ENCODE measurements at regions not wholly inside any gene's neighbourhood (a gene's known extent, or its start where the extent isn't known, plus 50 kb on each side); places are given as distances from the start of the nearest gene placed in this dataset.
A peak's percentile ranks its signal among the peaks of the same experiment; 100 is the strongest.

DNA sequence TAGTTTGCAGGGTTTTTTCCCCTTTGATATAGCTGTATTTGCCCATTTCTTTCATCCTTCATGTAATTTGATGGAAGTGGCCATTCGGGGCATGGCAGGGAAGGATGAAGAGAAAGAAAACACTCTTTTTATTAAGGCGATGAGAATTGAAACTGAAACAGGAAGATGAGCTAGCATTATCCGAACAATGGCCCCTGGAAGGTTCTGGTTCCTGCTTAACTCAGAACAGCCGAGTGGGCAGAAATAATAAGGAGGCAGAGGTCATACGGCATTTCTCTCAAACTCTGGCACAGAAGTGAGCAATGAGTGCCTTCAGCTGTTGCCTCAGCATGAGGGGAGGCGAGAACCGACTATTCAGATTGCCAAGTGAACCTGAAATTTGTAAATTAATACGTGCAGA, 113.2 kb upstream of the MYO3A start:
- Histone ChIP-seq H3K27ac (ENCODE audit: low read depth, low read length) (no peak overlapping the region), H2AK5ac (ENCODE audit: low read depth, low read length) (no peak overlapping the region), H3K79me2 (ENCODE audit: control insufficient read depth in 1 of 2, insufficient read depth in 2 of 2, low read length in 2 of 2) (no peaks in the 10 kb centered on the region), H3K27me3 (replicated peaks in 1 of 4; ENCODE audit: control insufficient read depth in 3 of 4, extremely low read depth in 1 of 4, insufficient read depth in 3 of 4, low read length in 3 of 4) (no peaks in the 10 kb centered on the region), H4K91ac (replicated peaks; ENCODE audit: insufficient read length, low read length) (no peak overlapping the region), H2BK12ac (ENCODE audit: low read depth, low read length) (no peak overlapping the region), H3K23ac (ENCODE audit: insufficient read length) (no peak overlapping the region), H3K18ac (ENCODE audit: extremely low read depth, low read length) (no peak overlapping the region), H3K9me3 (ENCODE audit: insufficient read depth in 2 of 2, low read depth in 1 of 2, low read length in 1 of 2) (no peaks in the 10 kb centered on the region), H3K56ac (replicated peaks; ENCODE audit: insufficient read length, low read depth, low read length) (no peak overlapping the region), H3K23me2 (ENCODE audit: low read depth, low read length) (no peaks in the 10 kb centered on the region), H3K4ac (replicated peaks; ENCODE audit: insufficient read length, low read depth, low read length) (no peak overlapping the region), H3K14ac (ENCODE audit: insufficient read length) (no peak overlapping the region), H4K8ac (ENCODE audit: extremely low read depth, insufficient read depth, low read length) (no peak overlapping the region), H2BK15ac (ENCODE audit: low read length) (no peak overlapping the region; the same call in 1 of the 2 replicates), H4K5ac (ENCODE audit: insufficient read length, low read depth, low read length) (no peak overlapping the region), H3K4me2 (ENCODE audit: insufficient read depth in 1 of 2, low read depth in 2 of 2, low read length in 2 of 2) (no peak overlapping the region), H4K20me1 (replicated peaks in 1 of 2; ENCODE audit: control insufficient read depth in 1 of 2, insufficient read depth in 2 of 2, low read length in 2 of 2) (no peaks in the 10 kb centered on the region), H3K36me3 (ENCODE audit: control insufficient read depth in 2 of 4, insufficient read depth in 4 of 4, low read length in 3 of 4) (no peaks in the 10 kb centered on the region), H3K4me1 (replicated peaks in 1 of 4; ENCODE audit: control insufficient read depth in 3 of 4, insufficient read depth in 4 of 4, low read length in 3 of 4) (peaks cover 0 to 6% (median 1%) of the 10 kb centered on the region in 4 experiments; a peak in 4 of 7 replicates), H3K79me1 (ENCODE audit: low read depth, low read length) (no peaks in the 10 kb centered on the region), H3K9ac (replicated peaks in 1 of 4; ENCODE audit: extremely low read depth in 1 of 4, low read depth in 3 of 4, low read length in 3 of 4) (no peak overlapping the region; a peak in 1 of 7 replicates), H2BK5ac (ENCODE audit: low read depth, low read length) (no peak overlapping the region), H2BK20ac (ENCODE audit: low read length) (no peak overlapping the region), H3K4me3 (ENCODE audit: extremely low read depth in 1 of 4, insufficient read depth in 2 of 4, low read depth in 3 of 4, low read length in 4 of 4) (no peak overlapping the region), H2BK120ac (replicated peaks; ENCODE audit: low read depth, low read length) (no peak overlapping the region), H2AFZ (ENCODE audit: low read length) (0 out of 2 replicates have a peak overlapping the region, but pooled peaks have one; percentile 58)
- no peak for FAIRE-seq
- ChIA-PET CTCF (ENCODE audit: partially characterized antibody) (interaction anchor here (0.6 to 4.7 kb wide), 5 partner anchors 16 to 210 kb away, joined by 3 to 16 read pairs (median 3); no protein-coding TSS in a partner anchor), POLR2A (ENCODE audit: partially characterized antibody) (interaction anchor here (0.5 kb wide), 1 partner anchor 38 kb away, joined by 4 read pairs; no protein-coding TSS in a partner anchor)
- no peak for DNase-seq (ENCODE audit: low read depth in 1 of 2, low spot score in 2 of 2)
- WGBS, 2 experiments (ENCODE audit: extremely low coverage in 1 of 2, insufficient coverage in 1 of 2, insufficient read length in 1 of 2, insufficient replicate concordance in 2 of 2, low coverage in 1 of 2, low lambda C conversion rate in 2 of 2, missing lambda C conversion rate in 1 of 2), result 90% methylated on average over 8 of the region's 8 CpGs; no CpG with 5 or more reads in 1 of the 2 experiments
- TF ChIP-seq SUZ12 (IDR thresholded peaks at IDR 0.05; ENCODE audit: low read length) (no peak), SIRT6 (IDR thresholded peaks at IDR 0.05; ENCODE audit: low read length) (no peak), SIN3A (conservative IDR thresholded peaks at IDR 0.05 in 1 of 2, IDR thresholded peaks at IDR 0.05 in 1 of 2; ENCODE audit: low read depth in 1 of 2, low read length in 2 of 2) (no peak), BCL11A (IDR thresholded peaks at IDR 0.05; ENCODE audit: low read depth in 2 of 2, low read length in 2 of 2) (no peak), HDAC2 (IDR thresholded peaks at IDR 0.05; ENCODE audit: borderline replicate concordance in 1 of 2, low read depth in 2 of 2, low read length in 2 of 2) (no peak), BACH1 (IDR thresholded peaks at IDR 0.05; ENCODE audit: low read length) (no peak), SP4 (IDR thresholded peaks at IDR 0.05; ENCODE audit: low read length) (no peak), TBP (IDR thresholded peaks at IDR 0.05; ENCODE audit: low read depth, low read length) (no peak), MAFK (IDR thresholded peaks at IDR 0.05; ENCODE audit: low read depth, low read length) (no peak), KDM1A (IDR thresholded peaks at IDR 0.05; ENCODE audit: borderline replicate concordance, low read length) (no peak), SP1 (IDR thresholded peaks at IDR 0.05; ENCODE audit: low read depth, low read length) (no peak)
- TF ChIP-seq, protein P1, sequence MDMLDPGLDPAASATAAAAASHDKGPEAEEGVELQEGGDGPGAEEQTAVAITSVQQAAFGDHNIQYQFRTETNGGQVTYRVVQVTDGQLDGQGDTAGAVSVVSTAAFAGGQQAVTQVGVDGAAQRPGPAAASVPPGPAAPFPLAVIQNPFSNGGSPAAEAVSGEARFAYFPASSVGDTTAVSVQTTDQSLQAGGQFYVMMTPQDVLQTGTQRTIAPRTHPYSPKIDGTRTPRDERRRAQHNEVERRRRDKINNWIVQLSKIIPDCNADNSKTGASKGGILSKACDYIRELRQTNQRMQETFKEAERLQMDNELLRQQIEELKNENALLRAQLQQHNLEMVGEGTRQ (IDR thresholded peaks at IDR 0.05; ENCODE audit: low read length), result no peak
